Stimulated activated CD8-positive, alpha-beta memory T cell treated with anti-CD3 and anti-CD28 coated beads, Interleukin-12 subunit alpha, Interleukin-12 subunit beta, amount 100 ng/mL, for 24 hours (primary cell): ENCODE measurements at regions not wholly inside any gene's neighbourhood (a gene's known extent, or its start where the extent isn't known, plus 50 kb on each side); places are given as distances from the start of the nearest gene placed in this dataset.
"Not testable (repeated sequence)": the region's sequence is repeated elsewhere in the genome, so short reads cannot be mapped to it uniquely, and the experiment has no call there.

ENCODE experiments used
- DNase-seq: peaks from one replicate; pipeline ENCODE4 v3.0.0-alpha.2; 2020; ENCODE audit errors: extremely low read depth

- DNase-seq: no peak
Observed at GRCh38 chr12:128111333-128111732, 155.6 kb upstream of the TMEM132C start.

GRCh38 chr12:128111951-128112350, 155.0 kb upstream of the TMEM132C start:
- DNase-seq: no peak

GRCh38 chr12:128113250-128113649, 153.7 kb upstream of the TMEM132C start:
- not testable (repeated sequence) for DNase-seq

DNA sequence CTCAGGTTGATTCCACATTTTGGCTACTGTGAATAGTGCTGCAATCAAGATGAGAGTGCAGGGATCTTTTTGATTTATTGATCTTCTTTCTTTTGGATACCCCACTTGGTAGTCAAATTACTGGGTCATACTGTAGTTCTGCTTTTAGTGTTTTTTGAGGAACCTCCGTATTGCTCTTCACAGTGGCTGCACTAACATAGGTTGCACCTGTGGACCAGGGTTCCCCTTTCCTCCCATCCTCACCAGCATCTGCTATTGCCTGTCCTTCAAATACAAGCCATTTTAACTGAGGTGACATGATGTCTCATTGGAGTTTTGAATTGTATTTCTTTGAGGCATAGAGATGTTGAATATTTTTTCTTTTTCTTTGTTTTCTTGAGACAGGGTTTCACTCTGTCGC, 152.5 kb upstream of the TMEM132C start:
- DNase-seq: no peak

GRCh38 chr12:128116537-128116936, 150.4 kb upstream of the TMEM132C start:
- no peak for DNase-seq

GRCh38 chr12:128120035-128120434, 146.9 kb upstream of the TMEM132C start:
- no peak for DNase-seq

DNA sequence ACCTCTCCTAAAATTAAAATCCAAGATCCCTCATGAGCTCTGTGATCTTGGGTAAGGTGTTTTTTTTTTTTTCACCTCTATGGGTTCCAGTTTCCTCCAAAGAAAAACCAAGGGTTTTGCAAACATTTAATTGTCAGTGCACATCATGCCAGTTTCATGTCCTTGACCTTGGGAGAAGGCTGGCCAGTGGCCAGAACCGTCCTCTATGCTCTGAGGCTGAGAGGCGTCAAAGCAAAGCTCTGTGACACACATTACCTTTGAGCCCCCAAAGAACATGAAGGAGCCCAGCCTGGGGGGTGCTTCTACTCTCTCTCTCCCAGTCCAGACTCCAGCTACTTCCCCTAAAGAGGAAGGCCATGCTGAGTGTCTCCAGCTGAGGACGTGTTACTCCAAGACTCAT, 145.5 kb upstream of the TMEM132C start:
- no peak for DNase-seq

GRCh38 chr12:128123096-128123495, 143.9 kb upstream of the TMEM132C start:
- no peak for DNase-seq

DNA sequence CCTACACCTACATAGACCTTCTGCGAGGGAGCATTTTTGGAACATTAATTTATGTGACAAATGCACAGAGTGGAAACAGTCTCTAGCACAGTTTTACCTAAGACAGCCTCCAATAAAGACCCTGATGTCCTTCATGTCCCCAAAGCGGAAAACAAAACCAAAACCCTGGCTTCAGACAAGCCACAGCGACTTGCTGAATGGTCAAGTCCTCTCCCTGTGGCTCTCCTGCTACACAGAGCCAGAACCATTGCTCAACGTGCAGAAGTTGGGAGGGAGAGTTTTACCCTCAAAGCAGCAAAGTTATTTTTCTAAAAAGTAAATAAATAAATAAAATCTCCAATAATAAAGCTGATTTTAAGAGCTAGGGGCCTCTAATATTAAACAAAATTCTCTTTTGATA, 135.0 kb upstream of the TMEM132C start:
- DNase-seq: no peak

GRCh38 chr12:128133321-128134073, 133.5 kb upstream of the TMEM132C start:
- no peak for DNase-seq

GRCh38 chr12:128137140-128137539, 129.8 kb upstream of the TMEM132C start:
- no peak for DNase-seq

- DNase-seq: no peak
Observed at GRCh38 chr12:128138125-128138524, 128.8 kb upstream of the TMEM132C start.

- no peak for DNase-seq
Observed at GRCh38 chr12:128140551-128140950, 126.4 kb upstream of the TMEM132C start.

DNA sequence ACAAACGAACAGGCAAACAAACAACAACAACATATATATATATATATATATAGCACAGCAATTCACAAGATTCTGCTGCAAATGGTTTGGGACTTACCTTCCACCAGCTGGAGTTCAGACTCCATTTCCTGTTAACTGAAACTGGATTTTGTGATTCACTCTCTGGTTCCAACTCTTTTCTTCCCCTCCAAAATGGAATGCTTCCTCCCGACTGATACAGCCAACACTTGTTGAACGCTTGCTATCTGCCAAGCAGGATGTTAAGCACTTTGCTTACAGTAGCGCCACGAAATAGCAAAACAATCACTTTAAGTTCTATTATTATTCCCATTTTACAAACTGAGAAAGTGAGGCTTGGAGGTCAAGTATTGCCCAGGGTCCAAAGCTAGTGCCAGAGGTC, 116.0 kb upstream of the TMEM132C start:
- no peak for DNase-seq

GRCh38 chr12:128155571-128155970, 111.4 kb upstream of the TMEM132C start:
- no peak for DNase-seq

- DNase-seq: no peak
Observed at GRCh38 chr12:128163086-128163485, 103.9 kb upstream of the TMEM132C start.

GRCh38 chr12:128164533-128164932, 102.4 kb upstream of the TMEM132C start:
- DNase-seq: no peak

DNA sequence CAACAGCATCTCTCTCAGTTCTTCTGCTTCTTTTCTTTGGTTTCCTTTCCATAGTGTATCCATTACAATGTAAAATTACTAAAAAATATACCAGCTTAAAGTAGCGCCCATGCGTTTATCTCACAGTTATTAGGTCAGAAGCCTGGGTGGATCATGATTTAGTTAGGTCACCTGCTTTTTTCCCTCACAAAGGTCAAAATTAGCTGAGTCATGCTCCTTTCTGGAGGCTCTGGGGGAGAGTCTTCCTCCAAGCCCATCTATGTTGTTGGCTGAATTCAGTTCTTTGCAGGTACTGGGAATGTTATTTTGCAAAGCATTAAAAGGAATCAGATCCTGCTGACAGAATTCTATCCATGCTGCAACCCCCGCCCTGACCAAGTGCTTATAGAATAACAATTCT, 101.6 kb upstream of the TMEM132C start:
- DNase-seq: no peak

DNA sequence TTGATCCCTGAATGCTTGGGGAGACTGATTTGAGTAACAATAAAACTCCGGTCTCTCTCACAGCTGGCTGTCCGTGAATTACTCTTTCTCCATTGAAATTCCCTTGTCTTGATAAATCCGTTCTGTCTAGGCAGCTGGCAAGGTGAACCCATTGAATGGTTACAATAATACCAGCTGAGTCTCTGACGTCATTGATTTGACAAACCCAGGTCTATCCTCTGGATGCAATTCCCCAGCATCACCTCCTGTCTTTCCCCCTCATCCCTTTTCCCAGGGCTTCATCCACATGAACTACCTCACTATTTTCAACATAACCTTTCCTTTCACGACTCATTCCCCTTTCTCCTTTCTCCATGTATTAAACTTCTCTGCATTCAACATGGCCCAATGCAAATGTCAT, 98.7 kb upstream of the TMEM132C start:
- no peak for DNase-seq

DNA sequence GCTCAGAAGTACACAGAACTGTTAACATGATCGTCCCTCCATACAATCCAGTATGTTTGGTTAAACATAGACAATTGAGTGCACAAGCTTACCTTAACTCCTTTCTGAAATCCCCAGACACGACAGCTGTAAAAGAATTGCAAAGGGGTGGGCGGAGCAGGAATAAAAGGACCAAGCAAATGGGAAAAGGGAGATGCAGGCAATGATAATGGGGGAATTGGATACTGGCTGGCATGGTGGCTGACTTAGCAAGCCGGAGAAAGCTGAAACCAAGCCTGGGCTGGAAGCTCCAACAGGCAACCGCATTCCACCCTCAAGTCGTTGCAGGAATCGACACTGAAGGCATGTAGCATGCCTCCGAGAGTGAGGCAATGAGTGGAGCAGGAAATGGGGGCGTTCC, 96.8 kb upstream of the TMEM132C start:
- DNase-seq: no peak

DNA sequence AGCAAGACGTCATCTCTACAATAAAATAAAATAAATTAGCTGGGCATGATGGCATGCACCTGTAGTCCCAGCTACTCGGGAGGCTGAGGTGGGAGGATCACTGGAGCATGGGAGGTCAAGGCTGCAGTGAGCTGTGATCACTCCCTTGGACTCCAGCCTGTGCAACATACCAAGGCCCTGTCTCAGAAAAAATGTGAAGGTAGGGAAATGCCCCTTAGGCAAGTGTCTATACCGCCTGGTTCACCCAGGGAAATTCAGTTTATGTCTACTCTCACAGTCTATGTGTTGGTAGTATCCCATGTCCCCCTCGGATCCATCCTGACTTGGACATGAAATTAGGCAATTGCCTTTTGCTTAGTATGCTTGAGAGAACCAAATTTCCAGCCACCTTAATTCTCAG, 88.4 kb upstream of the TMEM132C start:
- DNase-seq: no peak

DNA sequence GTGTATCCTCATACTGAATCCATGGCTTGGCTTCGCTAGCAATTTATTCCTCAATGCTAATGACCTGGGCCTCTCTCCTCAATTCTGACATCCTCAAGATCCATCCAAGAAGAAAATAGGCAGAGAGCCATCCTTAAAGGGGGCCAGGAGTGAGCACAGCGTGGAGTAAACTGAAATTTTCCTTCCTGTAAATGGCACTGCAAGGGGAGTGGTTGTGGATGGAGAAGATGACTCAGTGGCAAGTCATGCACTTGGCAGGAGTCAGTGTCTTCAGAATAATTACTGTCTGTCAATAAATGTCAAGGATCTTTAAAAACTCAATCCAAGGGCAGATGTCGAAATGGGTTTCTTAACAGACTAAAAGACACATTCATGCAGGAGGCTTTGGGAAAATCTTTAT, 88.0 kb upstream of the TMEM132C start:
- no peak for DNase-seq

GRCh38 chr12:128180166-128180565, 86.8 kb upstream of the TMEM132C start:
- no peak for DNase-seq

GRCh38 chr12:128190052-128190451, 76.9 kb upstream of the TMEM132C start:
- no peak for DNase-seq
